Neural cell (in vitro differentiated cells): ENCODE measurements at regions not wholly inside any gene's neighbourhood (a gene's known extent, or its start where the extent isn't known, plus 50 kb on each side); places are given as distances from the start of the nearest gene placed in this dataset.

ENCODE experiments used
- H2AFZ ChIP-seq: fragments of 200-600, 300-800 bp; sonication (generic), shearing (Covaris generic); 2 replicates; pipeline ENCODE4 v1.6.0; 2014; ENCODE audit warnings: low read depth, mild to moderate bottlenecking, antibody characterized with exemption, low read length, moderate library complexity
- H3F3A ChIP-seq: fragments of 200-600 bp; shearing (Covaris generic); 2 replicates; pipeline ENCODE4 v1.6.1; 2016; ENCODE audit warnings: mild to moderate bottlenecking, moderate library complexity, mixed read lengths, antibody characterized with exemption, low read length; ENCODE audit not compliant: insufficient read depth, poor library complexity, severe bottlenecking
- H3K27ac ChIP-seq: fragments of 200-600, 300-800 bp; sonication (generic), shearing (Covaris generic); 2 replicates; pipeline ENCODE4 v1.5.1; 2014; ENCODE audit warnings: mild to moderate bottlenecking, low read length, moderate library complexity
- H3K27me3 ChIP-seq: fragments of 300-800, 200-600 bp; sonication (generic), shearing (Covaris generic); 2 replicates; pipeline ENCODE4 v1.6.0; 2014; ENCODE audit warnings: mild to moderate bottlenecking, low read depth, low read length, moderate library complexity; ENCODE audit not compliant: insufficient read depth
- H3K36me3 ChIP-seq: fragments of 300-800, 200-600 bp; sonication (generic), shearing (Covaris generic); 2 replicates; pipeline ENCODE4 v1.5.1; 2014; ENCODE audit warnings: mild to moderate bottlenecking, antibody characterized with exemption, low read length, moderate library complexity; ENCODE audit not compliant: insufficient read depth
- H3K4me2 ChIP-seq: fragments of 300-800, 200-600 bp; sonication (generic), shearing (Covaris generic); 2 replicates; pipeline ENCODE4 v1.6.0; 2014; ENCODE audit warnings: mild to moderate bottlenecking, low read length
- H3K4me3 ChIP-seq: fragments of 300-800, 200-600 bp; sonication (generic), shearing (Covaris generic); 2 replicates; pipeline ENCODE4 v1.5.1; 2014; ENCODE audit warnings: mild to moderate bottlenecking, low read length, moderate library complexity
- H3K79me2 ChIP-seq: fragments of 200-600 bp; shearing (Covaris generic); replicated peaks from 2 replicates; pipeline ENCODE4 v1.6.0; 2014; ENCODE audit warnings: mild to moderate bottlenecking, low read length, moderate library complexity; ENCODE audit not compliant: insufficient read depth
- H3K9ac ChIP-seq: fragments of 300-800, 200-600 bp; sonication (generic), shearing (Covaris generic); 2 replicates; pipeline ENCODE4 v1.6.1; 2016; ENCODE audit warnings: mild to moderate bottlenecking, low read length, mixed read lengths
- H3K9me2 ChIP-seq: fragments of 200-600 bp; shearing (Covaris generic); 2 replicates; pipeline ENCODE4 v1.6.1; 2016; ENCODE audit warnings: mild to moderate bottlenecking, low read length, mixed read lengths; ENCODE audit not compliant: insufficient read depth
- H3K9me3 ChIP-seq: fragments of 200-600, 300-800 bp; sonication (generic), shearing (Covaris generic); 2 replicates; pipeline ENCODE4 v1.6.1; 2016; ENCODE audit warnings: mild to moderate bottlenecking, mixed run types, low read length, moderate library complexity, mixed read lengths
- H4K20me1 ChIP-seq: fragments of 200-600 bp; shearing (Covaris generic); 2 replicates; pipeline ENCODE4 v1.6.1; 2016; ENCODE audit warnings: mild to moderate bottlenecking, mixed run types; ENCODE audit not compliant: insufficient read depth
- EP300 ChIP-seq: fragments of 450-650 bp; conservative IDR thresholded peaks from 2 replicates; pipeline ENCODE4 v1.6.1; 2014; ENCODE audit warnings: antibody characterized with exemption, mild to moderate bottlenecking, moderate library complexity; ENCODE audit not compliant: poor library complexity, severe bottlenecking
- EZH2 ChIP-seq: fragments of 200-600, 300-800 bp; shearing (Covaris generic), sonication (generic); IDR thresholded peaks from 2 replicates; pipeline ENCODE4 v1.6.1; 2014; ENCODE audit warnings: antibody characterized with exemption, low read length, borderline replicate concordance, mild to moderate bottlenecking; ENCODE audit not compliant: insufficient read depth, poor library complexity, severe bottlenecking
- MXI1 ChIP-seq: fragments of 450-650 bp; conservative IDR thresholded peaks from 2 replicates; pipeline ENCODE4 v1.6.1; 2014; ENCODE audit warnings: antibody characterized with exemption, mild to moderate bottlenecking; ENCODE audit not compliant: poor library complexity, severe bottlenecking
- POLR2AphosphoS5 ChIP-seq: IDR thresholded peaks from 2 replicates; pipeline ENCODE4 v1.6.1; 2012
- RAD21 ChIP-seq: fragments of 450-650 bp; conservative IDR thresholded peaks from 2 replicates; pipeline ENCODE4 v1.6.1; 2014; ENCODE audit warnings: antibody characterized with exemption, mild to moderate bottlenecking, moderate library complexity
- SMC3 ChIP-seq: fragments of 450-650 bp; conservative IDR thresholded peaks from 2 replicates; pipeline ENCODE4 v1.6.1; 2014; ENCODE audit warnings: antibody characterized with exemption, mild to moderate bottlenecking, moderate library complexity; ENCODE audit not compliant: poor library complexity
- TAF1 ChIP-seq: IDR thresholded peaks from 2 replicates; pipeline ENCODE4 v1.6.1; 2012; ENCODE audit warnings: low read depth
- TF ChIP-seq, protein P1 (sequence below): fragments of 450-650 bp; IDR thresholded peaks from 2 replicates; pipeline ENCODE4 v1.5.1; 2014; ENCODE audit warnings: antibody characterized with exemption, mild to moderate bottlenecking, moderate library complexity; ENCODE audit not compliant: poor library complexity, severe bottlenecking
- TF ChIP-seq, protein P2 (sequence below): IDR thresholded peaks from 2 replicates; pipeline ENCODE4 v1.6.1; 2012; ENCODE audit warnings: borderline replicate concordance

DNA sequence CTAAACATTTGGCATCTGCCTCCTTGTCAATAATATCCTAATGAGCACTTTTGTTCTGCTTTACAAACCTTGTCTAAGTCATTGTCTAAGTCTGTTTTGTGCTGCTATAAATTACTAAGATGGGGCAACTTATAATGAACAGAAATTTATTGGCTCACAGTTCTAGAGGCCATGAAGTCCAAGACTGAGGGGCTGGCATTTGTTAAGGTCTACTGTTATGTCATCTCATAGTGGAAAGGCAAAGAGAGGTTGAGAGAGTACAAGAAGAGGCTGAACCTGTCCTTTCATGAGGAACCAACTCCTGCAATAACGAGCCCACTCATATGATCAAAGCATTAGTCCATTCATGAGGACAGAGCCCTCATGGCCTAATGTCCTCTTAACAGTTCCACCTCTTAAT, 72.7 kb upstream of the KLF12 start:
- TF ChIP-seq EZH2 (no peak), RAD21 (no peak), POLR2AphosphoS5 (no peak), MXI1 (no peak), EP300 (no peak), SMC3 (no peak), TAF1 (no peak)
- TF ChIP-seq, protein P1, sequence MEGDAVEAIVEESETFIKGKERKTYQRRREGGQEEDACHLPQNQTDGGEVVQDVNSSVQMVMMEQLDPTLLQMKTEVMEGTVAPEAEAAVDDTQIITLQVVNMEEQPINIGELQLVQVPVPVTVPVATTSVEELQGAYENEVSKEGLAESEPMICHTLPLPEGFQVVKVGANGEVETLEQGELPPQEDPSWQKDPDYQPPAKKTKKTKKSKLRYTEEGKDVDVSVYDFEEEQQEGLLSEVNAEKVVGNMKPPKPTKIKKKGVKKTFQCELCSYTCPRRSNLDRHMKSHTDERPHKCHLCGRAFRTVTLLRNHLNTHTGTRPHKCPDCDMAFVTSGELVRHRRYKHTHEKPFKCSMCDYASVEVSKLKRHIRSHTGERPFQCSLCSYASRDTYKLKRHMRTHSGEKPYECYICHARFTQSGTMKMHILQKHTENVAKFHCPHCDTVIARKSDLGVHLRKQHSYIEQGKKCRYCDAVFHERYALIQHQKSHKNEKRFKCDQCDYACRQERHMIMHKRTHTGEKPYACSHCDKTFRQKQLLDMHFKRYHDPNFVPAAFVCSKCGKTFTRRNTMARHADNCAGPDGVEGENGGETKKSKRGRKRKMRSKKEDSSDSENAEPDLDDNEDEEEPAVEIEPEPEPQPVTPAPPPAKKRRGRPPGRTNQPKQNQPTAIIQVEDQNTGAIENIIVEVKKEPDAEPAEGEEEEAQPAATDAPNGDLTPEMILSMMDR, result no peak
- TF ChIP-seq, protein P2, sequence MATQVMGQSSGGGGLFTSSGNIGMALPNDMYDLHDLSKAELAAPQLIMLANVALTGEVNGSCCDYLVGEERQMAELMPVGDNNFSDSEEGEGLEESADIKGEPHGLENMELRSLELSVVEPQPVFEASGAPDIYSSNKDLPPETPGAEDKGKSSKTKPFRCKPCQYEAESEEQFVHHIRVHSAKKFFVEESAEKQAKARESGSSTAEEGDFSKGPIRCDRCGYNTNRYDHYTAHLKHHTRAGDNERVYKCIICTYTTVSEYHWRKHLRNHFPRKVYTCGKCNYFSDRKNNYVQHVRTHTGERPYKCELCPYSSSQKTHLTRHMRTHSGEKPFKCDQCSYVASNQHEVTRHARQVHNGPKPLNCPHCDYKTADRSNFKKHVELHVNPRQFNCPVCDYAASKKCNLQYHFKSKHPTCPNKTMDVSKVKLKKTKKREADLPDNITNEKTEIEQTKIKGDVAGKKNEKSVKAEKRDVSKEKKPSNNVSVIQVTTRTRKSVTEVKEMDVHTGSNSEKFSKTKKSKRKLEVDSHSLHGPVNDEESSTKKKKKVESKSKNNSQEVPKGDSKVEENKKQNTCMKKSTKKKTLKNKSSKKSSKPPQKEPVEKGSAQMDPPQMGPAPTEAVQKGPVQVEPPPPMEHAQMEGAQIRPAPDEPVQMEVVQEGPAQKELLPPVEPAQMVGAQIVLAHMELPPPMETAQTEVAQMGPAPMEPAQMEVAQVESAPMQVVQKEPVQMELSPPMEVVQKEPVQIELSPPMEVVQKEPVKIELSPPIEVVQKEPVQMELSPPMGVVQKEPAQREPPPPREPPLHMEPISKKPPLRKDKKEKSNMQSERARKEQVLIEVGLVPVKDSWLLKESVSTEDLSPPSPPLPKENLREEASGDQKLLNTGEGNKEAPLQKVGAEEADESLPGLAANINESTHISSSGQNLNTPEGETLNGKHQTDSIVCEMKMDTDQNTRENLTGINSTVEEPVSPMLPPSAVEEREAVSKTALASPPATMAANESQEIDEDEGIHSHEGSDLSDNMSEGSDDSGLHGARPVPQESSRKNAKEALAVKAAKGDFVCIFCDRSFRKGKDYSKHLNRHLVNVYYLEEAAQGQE, result no peak
- Histone ChIP-seq H3K9me3 (no peaks in the 10 kb centered on the region), H3K9ac (no peak overlapping the region), H3F3A (no peaks in the 10 kb centered on the region), H4K20me1 (no peaks in the 10 kb centered on the region), H3K4me3 (no peak overlapping the region), H2AFZ (no peak overlapping the region), H3K4me2 (no peak overlapping the region), H3K36me3 (no peaks in the 10 kb centered on the region), H3K9me2 (no peaks in the 10 kb centered on the region), H3K27ac (no peak overlapping the region), H3K79me2 (no peaks in the 10 kb centered on the region), H3K27me3 (no peaks in the 10 kb centered on the region)

DNA sequence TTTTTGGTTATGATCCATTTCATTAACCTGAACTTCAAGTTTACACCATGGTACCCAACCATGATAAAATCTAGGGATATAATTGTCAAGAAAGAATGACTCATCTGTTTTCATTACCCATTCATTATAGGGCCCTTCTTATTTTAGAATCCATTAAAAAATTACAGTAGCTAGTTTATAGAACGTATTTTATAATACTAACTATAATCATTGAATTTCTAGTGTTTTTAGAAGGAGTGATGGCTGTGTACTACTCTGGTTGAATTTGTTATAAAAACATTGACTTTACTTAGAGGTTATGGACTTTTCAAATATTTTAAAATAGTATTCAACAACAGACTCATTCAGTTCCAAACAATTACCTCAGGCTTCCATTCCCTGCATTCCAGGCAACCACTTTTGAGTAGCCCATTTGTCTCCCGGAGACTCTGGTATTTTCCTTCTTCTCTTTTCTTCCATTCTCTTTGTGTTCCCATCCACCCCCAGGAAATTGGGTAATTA, 71.9 kb upstream of the KLF12 start:
- Histone ChIP-seq H3K9ac (no peak overlapping the region), H2AFZ (no peak overlapping the region), H3F3A (no peaks in the 10 kb centered on the region), H4K20me1 (no peaks in the 10 kb centered on the region), H3K9me3 (no peaks in the 10 kb centered on the region), H3K36me3 (no peaks in the 10 kb centered on the region), H3K27ac (no peak overlapping the region), H3K4me2 (no peak overlapping the region), H3K79me2 (no peaks in the 10 kb centered on the region), H3K9me2 (no peaks in the 10 kb centered on the region), H3K4me3 (no peak overlapping the region), H3K27me3 (no peaks in the 10 kb centered on the region)
- TF ChIP-seq, protein P1, result no peak
- no peak for TF ChIP-seq SMC3
- no peak for TF ChIP-seq MXI1
- no peak for TF ChIP-seq POLR2AphosphoS5
- TF ChIP-seq RAD21, result no peak
- TF ChIP-seq EP300, result no peak
- TF ChIP-seq, protein P2, result no peak
- TF ChIP-seq EZH2, result no peak
- no peak for TF ChIP-seq TAF1
